OCI-LY7 (cell line): ENCODE measurements at regions not wholly inside any gene's neighbourhood (a gene's known extent, or its start where the extent isn't known, plus 50 kb on each side); places are given as distances from the start of the nearest gene placed in this dataset.

Source experiments
- EZH2phosphoT487 ChIP-seq: fragments of 200-600 bp; sonication (generic); IDR thresholded peaks from 2 replicates; pipeline ENCODE4 v1.6.1; 2018; ENCODE audit warnings: low read depth, borderline replicate concordance, mild to moderate bottlenecking, mixed run types, antibody characterized with exemption, low read length, moderate library complexity, mixed read lengths
- TF ChIP-seq, protein P1 (sequence below): fragments of 200-600 bp; sonication (generic); conservative IDR thresholded peaks from 2 replicates; pipeline ENCODE4 v1.5.1; 2014; ENCODE audit warnings: mild to moderate bottlenecking, antibody characterized with exemption, low read length, moderate library complexity, mixed read lengths

DNA sequence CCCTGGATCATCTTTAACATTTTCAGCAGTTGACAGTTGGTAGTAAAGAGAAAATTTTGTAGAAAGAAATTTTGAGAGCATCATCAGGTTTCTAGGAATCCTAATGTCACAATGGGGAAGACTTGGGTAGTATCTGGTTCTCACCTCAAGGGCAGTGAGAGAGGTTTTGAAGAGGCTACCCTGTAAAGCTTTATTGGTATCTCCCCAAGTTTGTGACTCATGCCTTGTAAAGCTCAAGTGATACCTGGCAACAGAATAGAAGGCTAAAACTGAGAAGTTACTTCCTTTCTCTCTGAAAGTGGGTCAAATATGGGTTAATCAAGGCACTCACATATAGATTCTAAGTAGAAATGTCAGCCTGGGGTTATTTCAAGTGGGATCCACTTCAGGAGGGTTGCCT lies 196.4 kb downstream of the SUCNR1 start:
- TF ChIP-seq, protein P1, sequence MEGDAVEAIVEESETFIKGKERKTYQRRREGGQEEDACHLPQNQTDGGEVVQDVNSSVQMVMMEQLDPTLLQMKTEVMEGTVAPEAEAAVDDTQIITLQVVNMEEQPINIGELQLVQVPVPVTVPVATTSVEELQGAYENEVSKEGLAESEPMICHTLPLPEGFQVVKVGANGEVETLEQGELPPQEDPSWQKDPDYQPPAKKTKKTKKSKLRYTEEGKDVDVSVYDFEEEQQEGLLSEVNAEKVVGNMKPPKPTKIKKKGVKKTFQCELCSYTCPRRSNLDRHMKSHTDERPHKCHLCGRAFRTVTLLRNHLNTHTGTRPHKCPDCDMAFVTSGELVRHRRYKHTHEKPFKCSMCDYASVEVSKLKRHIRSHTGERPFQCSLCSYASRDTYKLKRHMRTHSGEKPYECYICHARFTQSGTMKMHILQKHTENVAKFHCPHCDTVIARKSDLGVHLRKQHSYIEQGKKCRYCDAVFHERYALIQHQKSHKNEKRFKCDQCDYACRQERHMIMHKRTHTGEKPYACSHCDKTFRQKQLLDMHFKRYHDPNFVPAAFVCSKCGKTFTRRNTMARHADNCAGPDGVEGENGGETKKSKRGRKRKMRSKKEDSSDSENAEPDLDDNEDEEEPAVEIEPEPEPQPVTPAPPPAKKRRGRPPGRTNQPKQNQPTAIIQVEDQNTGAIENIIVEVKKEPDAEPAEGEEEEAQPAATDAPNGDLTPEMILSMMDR, result no peak
- no peak for TF ChIP-seq EZH2phosphoT487
